ENCODE measurements at regions not wholly inside any gene's neighbourhood (a gene's known extent, or its start where the extent isn't known, plus 50 kb on each side); places are given as distances from the start of the nearest gene placed in this dataset.

DNA sequence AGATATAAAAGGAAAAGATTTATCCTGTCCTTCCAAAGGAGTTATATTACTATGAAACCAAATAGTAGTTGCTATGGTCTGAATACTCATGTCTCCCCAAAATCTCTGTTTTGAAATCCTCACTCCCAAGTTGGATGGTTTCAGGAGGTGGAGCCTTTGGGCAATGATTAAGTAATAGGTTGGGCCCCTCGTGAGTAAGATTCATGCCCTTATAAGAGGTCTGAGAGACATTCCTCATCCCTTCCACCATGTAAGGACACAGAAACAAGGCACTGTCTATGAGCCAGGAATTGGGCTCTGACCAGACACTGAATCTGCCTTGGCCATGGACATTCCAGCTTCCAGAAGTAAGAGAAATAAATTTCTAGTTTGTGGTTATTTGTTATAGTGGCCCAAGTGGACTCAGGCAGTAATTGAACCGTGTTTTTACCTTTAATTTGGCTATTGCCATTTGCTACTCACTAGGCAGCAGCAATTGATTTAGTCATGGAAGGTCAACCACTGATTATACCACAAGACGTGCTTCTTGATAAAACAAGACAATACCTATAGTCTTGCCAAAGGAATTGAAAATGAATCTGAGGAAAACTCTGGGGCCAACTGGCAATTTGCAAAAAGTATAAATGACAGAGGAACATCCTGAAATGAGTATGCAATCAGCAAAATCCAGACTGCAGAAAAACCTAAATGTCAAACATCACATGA is 717.4 kb upstream of the SPRY2 start:
- TF ChIP-seq, protein P1, sequence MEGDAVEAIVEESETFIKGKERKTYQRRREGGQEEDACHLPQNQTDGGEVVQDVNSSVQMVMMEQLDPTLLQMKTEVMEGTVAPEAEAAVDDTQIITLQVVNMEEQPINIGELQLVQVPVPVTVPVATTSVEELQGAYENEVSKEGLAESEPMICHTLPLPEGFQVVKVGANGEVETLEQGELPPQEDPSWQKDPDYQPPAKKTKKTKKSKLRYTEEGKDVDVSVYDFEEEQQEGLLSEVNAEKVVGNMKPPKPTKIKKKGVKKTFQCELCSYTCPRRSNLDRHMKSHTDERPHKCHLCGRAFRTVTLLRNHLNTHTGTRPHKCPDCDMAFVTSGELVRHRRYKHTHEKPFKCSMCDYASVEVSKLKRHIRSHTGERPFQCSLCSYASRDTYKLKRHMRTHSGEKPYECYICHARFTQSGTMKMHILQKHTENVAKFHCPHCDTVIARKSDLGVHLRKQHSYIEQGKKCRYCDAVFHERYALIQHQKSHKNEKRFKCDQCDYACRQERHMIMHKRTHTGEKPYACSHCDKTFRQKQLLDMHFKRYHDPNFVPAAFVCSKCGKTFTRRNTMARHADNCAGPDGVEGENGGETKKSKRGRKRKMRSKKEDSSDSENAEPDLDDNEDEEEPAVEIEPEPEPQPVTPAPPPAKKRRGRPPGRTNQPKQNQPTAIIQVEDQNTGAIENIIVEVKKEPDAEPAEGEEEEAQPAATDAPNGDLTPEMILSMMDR (conservative IDR thresholded peaks at IDR 0.05; ENCODE audit: low read length): no peak
- H3K4me3 ChIP-seq (ENCODE audit: low read length): no peak overlapping the region
- no peak for DNase-seq (ENCODE audit: low read depth)

DNA sequence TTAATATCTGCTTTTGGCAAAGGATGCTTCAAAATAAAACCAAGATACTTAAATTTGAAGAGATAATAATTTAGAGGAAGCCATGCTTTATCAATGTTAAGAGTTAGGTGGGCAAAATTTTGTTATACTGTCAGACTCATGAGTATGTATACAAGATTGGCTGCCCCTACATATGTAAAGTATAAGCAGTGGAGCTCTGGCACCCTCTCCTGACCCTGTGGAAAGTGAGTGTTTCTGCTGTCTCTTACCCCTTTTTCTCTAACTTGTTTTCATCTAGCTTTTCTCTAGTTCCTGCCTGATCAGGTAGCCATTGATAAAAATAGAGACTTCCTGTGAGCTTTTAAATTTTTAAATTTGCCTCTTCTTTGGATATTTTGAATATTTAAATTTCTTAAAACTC is 710.9 kb upstream of the SPRY2 start:
- TF ChIP-seq, protein P1 (conservative IDR thresholded peaks at IDR 0.05; ENCODE audit: low read length): no peak
- no peak overlapping the region for H3K4me3 ChIP-seq (ENCODE audit: low read length)
- DNase-seq (ENCODE audit: low read depth): no peak

DNA sequence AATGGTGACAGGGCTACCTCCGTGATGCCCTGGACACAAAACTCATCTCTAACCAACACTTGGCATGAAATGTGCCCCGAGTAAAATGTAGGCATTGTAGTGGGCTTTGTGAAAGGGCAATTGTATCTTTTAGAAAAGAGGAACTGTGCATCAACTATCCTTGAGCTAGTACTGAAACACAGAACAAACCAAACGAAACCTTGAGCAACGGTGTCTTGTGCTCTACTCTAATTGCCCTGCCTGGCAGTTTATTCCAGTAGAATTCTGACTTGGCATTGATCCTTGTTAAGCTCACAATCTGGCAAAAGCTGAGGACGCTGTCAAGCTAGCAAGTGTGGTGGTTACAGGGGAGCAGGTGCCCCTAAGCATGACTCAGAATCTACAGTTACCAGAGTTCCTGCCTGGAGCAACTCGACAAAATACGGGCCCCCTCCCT is 707.1 kb upstream of the SPRY2 start:
- no peak for DNase-seq (ENCODE audit: low read depth)
- TF ChIP-seq, protein P1 (conservative IDR thresholded peaks at IDR 0.05; ENCODE audit: low read length): no peak
- H3K4me3 ChIP-seq (ENCODE audit: low read length): no peak overlapping the region

DNA sequence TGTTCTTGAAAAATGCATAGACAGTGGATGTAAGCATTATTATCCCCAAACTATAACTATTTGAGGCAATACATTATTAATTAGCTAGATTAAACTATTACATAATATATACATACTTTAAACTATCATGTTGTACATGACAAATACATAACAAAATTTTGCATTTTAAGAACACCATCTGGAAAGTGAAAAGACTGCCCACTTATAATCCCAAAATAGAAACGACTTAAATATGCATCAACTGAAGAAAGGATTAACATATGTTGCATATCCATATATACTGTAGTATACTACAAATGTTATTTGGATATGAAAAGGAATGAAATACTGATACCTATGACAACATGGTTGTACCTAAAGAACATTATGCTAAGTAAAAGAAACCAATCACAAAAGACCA is 700.8 kb upstream of the SPRY2 start:
- TF ChIP-seq, protein P1 (conservative IDR thresholded peaks at IDR 0.05; ENCODE audit: low read length): no peak
- DNase-seq (ENCODE audit: low read depth): no peak
- H3K4me3 ChIP-seq (ENCODE audit: low read length): no peak overlapping the region

DNA sequence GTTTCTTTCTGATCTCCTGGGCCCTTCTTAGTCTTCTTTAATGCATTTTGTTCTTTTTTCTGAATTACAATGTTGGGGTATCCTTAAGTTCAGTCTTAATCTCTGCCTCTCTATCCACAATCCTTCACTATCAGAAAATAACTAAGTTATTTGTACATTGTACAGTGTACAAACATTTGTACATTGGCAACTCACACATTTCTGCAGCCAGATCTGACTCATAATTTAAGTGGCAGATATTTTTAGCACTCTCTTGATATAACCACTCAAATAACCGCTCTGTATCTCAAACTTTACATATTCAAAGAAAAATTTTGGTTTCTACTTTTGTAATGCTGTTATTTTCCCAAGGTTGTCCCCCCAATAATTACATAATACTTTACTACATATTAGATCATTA is 691.1 kb upstream of the SPRY2 start:
- no peak for DNase-seq (ENCODE audit: low read depth)
- H3K4me3 ChIP-seq (ENCODE audit: low read length): no peak overlapping the region
- TF ChIP-seq, protein P1 (conservative IDR thresholded peaks at IDR 0.05; ENCODE audit: low read length): no peak

DNA sequence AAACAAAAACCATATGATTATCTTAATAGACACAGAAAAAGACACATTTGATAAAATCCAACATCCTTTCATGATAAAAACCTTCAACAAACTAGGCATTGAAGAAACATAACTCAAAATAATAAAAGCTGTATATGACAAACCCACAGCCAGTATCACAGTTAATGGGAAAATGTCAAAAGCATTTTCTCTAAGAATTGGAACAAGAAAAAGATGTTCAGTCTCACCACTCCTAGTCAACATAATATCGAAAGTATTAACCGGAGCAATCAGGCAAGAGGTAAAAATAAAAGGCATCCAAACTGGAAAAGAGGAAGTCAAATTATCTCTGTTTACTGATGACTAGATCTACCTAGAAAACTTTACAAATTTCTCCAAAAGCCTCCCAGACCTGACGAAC is 684.2 kb upstream of the SPRY2 start:
- no peak overlapping the region for H3K4me3 ChIP-seq (ENCODE audit: low read length)
- no peak for DNase-seq (ENCODE audit: low read depth)
- TF ChIP-seq, protein P1 (conservative IDR thresholded peaks at IDR 0.05; ENCODE audit: low read length): no peak

DNA sequence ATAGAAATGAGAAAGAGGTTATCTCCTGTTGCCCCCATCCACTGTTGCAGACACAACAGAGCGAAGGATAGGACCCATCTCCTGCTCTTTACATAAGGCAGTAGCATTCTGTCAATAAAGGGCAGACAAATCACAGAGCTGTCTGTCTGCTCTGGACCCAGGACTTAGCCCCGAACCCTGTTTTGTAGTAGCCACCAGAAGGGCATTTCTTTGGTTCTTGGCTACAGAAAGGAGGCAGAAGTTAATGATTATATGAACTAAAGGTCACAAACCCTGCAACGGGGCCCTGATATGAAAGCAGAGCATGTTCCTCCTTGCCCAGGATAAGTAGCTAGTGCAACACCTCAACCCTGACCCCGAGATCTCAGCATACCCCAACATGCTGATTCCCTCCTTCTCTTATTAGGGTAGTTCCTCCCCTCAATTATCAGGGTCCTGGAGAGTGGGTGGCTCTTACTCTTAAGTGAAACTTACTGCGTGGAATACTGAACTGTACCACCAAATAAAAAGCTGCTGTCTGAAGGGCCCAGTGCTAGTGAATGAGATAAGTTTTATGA is 680.4 kb upstream of the SPRY2 start:
- H3K4me3 ChIP-seq (ENCODE audit: low read length): no peak overlapping the region
- TF ChIP-seq, protein P1 (conservative IDR thresholded peaks at IDR 0.05; ENCODE audit: low read length): no peak
- DNase-seq (ENCODE audit: low read depth): no peak

Data from AG10803 (cell line).